ENCODE measurements at regions not wholly inside any gene's neighbourhood (a gene's known extent, or its start where the extent isn't known, plus 50 kb on each side); places are given as distances from the start of the nearest gene placed in this dataset.

- no peak for TF ChIP-seq POLR2A (IDR thresholded peaks at IDR 0.05)
- no peak overlapping the region for H3K27ac ChIP-seq
- H3K36me3 ChIP-seq: no peaks in the 10 kb centered on the region
- H3K27me3 ChIP-seq: no peaks in the 10 kb centered on the region
- intact Hi-C loops (cut with DNase I): no loop called here
- H3K4me3 ChIP-seq: no peak overlapping the region
- DNase-seq: no peak
- H3K9me3 ChIP-seq: peaks cover 0 to 6% (median 3%) of the 10 kb centered on the region in 3 donors
- H3K4me1 ChIP-seq: no peaks in the 10 kb centered on the region
Measured at GRCh38 chr10:20466731-20467130, 430.4 kb downstream of the NEBL start.

GRCh38 chr10:20457649-20458048 is 439.5 kb downstream of the NEBL start:
- TF ChIP-seq CTCF (IDR thresholded peaks at IDR 0.05): no peak
- TF ChIP-seq POLR2A (IDR thresholded peaks at IDR 0.05): no peak

GRCh38 chr10:20455774-20456173 is 441.3 kb downstream of the NEBL start:
- Histone ChIP-seq H3K27me3 (no peaks in the 10 kb centered on the region), H3K4me3 (no peak overlapping the region), H3K36me3 (no peaks in the 10 kb centered on the region), H3K4me1 (no peaks in the 10 kb centered on the region), H3K27ac (no peak overlapping the region), H3K9me3 (no peaks in the 10 kb centered on the region)
- DNase-seq: no peak
- intact Hi-C loops (cut with DNase I): no loop called here
- WGBS, 2 donors: 58 to 63% methylated on average over 4 of the region's 4 CpGs
- no peak for TF ChIP-seq POLR2A (IDR thresholded peaks at IDR 0.05)
- no peak for TF ChIP-seq CTCF (IDR thresholded peaks at IDR 0.05)

More at GRCh38 chr10:20457649-20458048, 439.5 kb downstream of the NEBL start:
- H3K27ac ChIP-seq: no peak overlapping the region
- H3K4me1 ChIP-seq: no peaks in the 10 kb centered on the region
- no peaks in the 10 kb centered on the region for H3K9me3 ChIP-seq
- WGBS, 2 donors: 51 to 66% methylated on average over 2 of the region's 2 CpGs
- H3K4me3 ChIP-seq: no peak overlapping the region
- no peaks in the 10 kb centered on the region for H3K36me3 ChIP-seq
- H3K27me3 ChIP-seq: no peaks in the 10 kb centered on the region
- DNase-seq: no peak
- intact Hi-C loops (cut with DNase I): no loop called here

GRCh38 chr10:20454331-20454730 is 442.8 kb downstream of the NEBL start:
- intact Hi-C loops (cut with DNase I): no loop called here
- DNase-seq: no peak
- TF ChIP-seq POLR2A (IDR thresholded peaks at IDR 0.05) (no peak), CTCF (IDR thresholded peaks at IDR 0.05) (no peak)
- Histone ChIP-seq H3K36me3 (no peaks in the 10 kb centered on the region), H3K9me3 (no peaks in the 10 kb centered on the region), H3K4me1 (no peaks in the 10 kb centered on the region), H3K27me3 (no peaks in the 10 kb centered on the region), H3K27ac (no peak overlapping the region), H3K4me3 (no peak overlapping the region)
- WGBS, 2 donors: 75 to 79% methylated on average over 5 of the region's 5 CpGs

- intact Hi-C loops (cut with DNase I): no loop called here
Measured at GRCh38 chr10:20446561-20447193, 450.4 kb downstream of the NEBL start.

More at GRCh38 chr10:20446561-20447193, 450.4 kb downstream of the NEBL start:
- H3K27ac ChIP-seq: no peak overlapping the region
- TF ChIP-seq POLR2A (IDR thresholded peaks at IDR 0.05): no peak
- no peak for TF ChIP-seq CTCF (IDR thresholded peaks at IDR 0.05)
- no peaks in the 10 kb centered on the region for H3K4me1 ChIP-seq
- no peaks in the 10 kb centered on the region for H3K36me3 ChIP-seq
- H3K4me3 ChIP-seq: no peak overlapping the region
- no peak for DNase-seq
- no peaks in the 10 kb centered on the region for H3K9me3 ChIP-seq
- no peaks in the 10 kb centered on the region for H3K27me3 ChIP-seq

Measured in esophagus squamous epithelium (tissue), 5 donors.